A549 (cell line): ENCODE measurements at regions not wholly inside any gene's neighbourhood (a gene's known extent, or its start where the extent isn't known, plus 50 kb on each side); places are given as distances from the start of the nearest gene placed in this dataset.

ENCODE experiments used
- BHLHE40 ChIP-seq: IDR thresholded peaks from 2 replicates; pipeline ENCODE4 v1.6.1; 2012; ENCODE audit warnings: low read depth, low read length, inconsistent platforms
- CBX8 ChIP-seq: fragments of 200-600 bp; sonication (generic); IDR thresholded peaks from 2 replicates; pipeline ENCODE4 v1.6.1; 2016
- CHD4 ChIP-seq: fragments of 200-600 bp; sonication (generic); IDR thresholded peaks from 2 replicates; pipeline ENCODE4 v1.6.1; 2016; ENCODE audit warnings: antibody characterized with exemption, mild to moderate bottlenecking, borderline replicate concordance
- CTCF ChIP-seq: fragments of >200 bp; sonication (Bioruptor Twin); formaldehyde crosslinking; IDR thresholded peaks from 3 replicates; pipeline ENCODE4 v1.5.1; 2016
- EP300 ChIP-seq, 2 experiments: fragments of >200 bp; sonication (Bioruptor Twin); formaldehyde crosslinking; IDR thresholded peaks; 2 replicates in 1 of 2; 3 replicates in 1 of 2; pipeline ENCODE4 v1.6.1; 2016 to 2017
- GATA3 ChIP-seq: IDR thresholded peaks from 2 replicates; pipeline ENCODE4 v1.6.1; 2012; ENCODE audit warnings: borderline replicate concordance
- HDAC2 ChIP-seq: fragments of 200-600 bp; sonication (generic); IDR thresholded peaks from 2 replicates; pipeline ENCODE4 v1.6.1; 2016
- HOXA7 ChIP-seq: fragments of 250-450 bp; sonication (Bioruptor Pico); IDR thresholded peaks from 2 replicates; pipeline ENCODE4 v1.5.0; 2020; ENCODE audit warnings: mild to moderate bottlenecking, moderate library complexity
- KDM1A ChIP-seq: fragments of 200-600 bp; sonication (generic); IDR thresholded peaks from 2 replicates; pipeline ENCODE4 v1.6.1; 2016; ENCODE audit warnings: low read depth, mild to moderate bottlenecking
- MAFK ChIP-seq: fragments of 450-650 bp; IDR thresholded peaks from 2 replicates; pipeline ENCODE4 v1.6.1; 2014; ENCODE audit not compliant: partially characterized antibody
- USF2 ChIP-seq: fragments of 450-650 bp; IDR thresholded peaks from 2 replicates; pipeline ENCODE4 v1.6.1; 2014; ENCODE audit warnings: antibody characterized with exemption

- TF ChIP-seq CTCF, result no peak
- no peak for TF ChIP-seq CBX8
- no peak for TF ChIP-seq BHLHE40
- TF ChIP-seq GATA3, result no peak
- no peak for TF ChIP-seq MAFK
- no peak for TF ChIP-seq KDM1A
- no peak for TF ChIP-seq HDAC2
- no peak for TF ChIP-seq CHD4
- no peak for TF ChIP-seq HOXA7 (CRISPR knock-in tag)
- no peak for TF ChIP-seq USF2
- no peak for TF ChIP-seq EP300 (IDR thresholded peaks at IDR 0.05)
These were observed 519.5 kb downstream of the RWDD3 start for GRCh38 chr1:95753382-95754016.
